ENCODE measurements at regions not wholly inside any gene's neighbourhood (a gene's known extent, or its start where the extent isn't known, plus 50 kb on each side); places are given as distances from the start of the nearest gene placed in this dataset.
A peak's percentile ranks its signal among the peaks of the same experiment; 100 is the strongest.
"Not testable (repeated sequence)": the region's sequence is repeated elsewhere in the genome, so short reads cannot be mapped to it uniquely, and the experiment has no call there.

GRCh38 chr5:71230839-71231505, 163.5 kb upstream of the GTF2H2 start:
- DNase-seq, result peak; percentile 4
- H3K36me3 Mint-ChIP-seq (ENCODE audit: low read depth); H3K9me3 Mint-ChIP-seq; H3K27me3 Mint-ChIP-seq (ENCODE audit: low read depth); intact Hi-C loops (cut with micrococcal nuclease); H3K4me3 Mint-ChIP-seq; H3K4me1 Mint-ChIP-seq (ENCODE audit: low read depth); CTCF ChIA-PET; H3K27ac Mint-ChIP-seq: not testable (repeated sequence)

All from activated naive CD4-positive, alpha-beta T cell treated with anti-CD3 and anti-CD28 coated beads for 36 hours (primary cell).